ENCODE measurements at regions not wholly inside any gene's neighbourhood (a gene's known extent, or its start where the extent isn't known, plus 50 kb on each side); places are given as distances from the start of the nearest gene placed in this dataset.

DNA sequence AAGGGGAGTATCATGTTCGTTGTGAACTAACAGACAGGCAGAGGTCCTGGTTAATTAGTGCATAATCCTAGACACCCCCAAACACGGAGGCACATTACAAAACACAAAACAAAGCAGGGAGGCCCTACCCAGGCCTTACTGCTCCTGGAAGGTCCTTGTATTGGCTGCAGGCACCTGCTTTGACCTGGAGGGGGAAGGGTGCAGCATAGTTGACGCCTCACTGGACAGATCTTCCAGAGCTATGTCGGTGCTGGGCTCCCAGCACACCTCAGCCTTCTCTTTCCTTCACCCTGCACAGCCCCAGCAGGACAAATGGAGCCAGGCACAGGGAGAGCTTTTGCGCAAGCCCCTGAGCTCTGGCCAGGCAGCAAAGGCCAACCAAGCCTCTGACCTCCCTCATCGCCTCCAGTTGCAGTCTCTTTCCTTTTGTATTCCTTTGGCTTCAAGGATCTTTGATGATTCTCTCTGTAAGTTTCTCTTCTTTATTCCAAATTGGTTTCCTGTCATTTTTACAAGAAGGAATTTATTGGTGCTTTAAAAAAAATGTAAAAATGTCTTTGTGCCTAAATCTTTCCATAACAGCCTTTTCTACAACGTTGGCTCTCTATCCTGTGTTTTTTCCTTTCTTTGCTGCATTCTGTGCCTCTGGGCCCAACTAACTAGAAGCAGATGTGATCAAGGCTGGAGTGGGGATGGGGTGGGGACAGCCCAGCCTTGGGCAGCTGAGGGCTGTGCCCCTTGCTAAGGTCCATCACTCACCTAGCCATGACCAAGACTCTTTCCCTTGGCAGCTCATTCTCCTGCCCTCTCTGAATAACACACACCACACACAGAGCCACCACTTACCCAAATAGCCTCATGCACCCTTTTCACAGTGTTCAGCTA, 317.1 kb upstream of the NPVF start:
- no peak overlapping the region for H3K27ac Mint-ChIP-seq
- peaks cover 29% of the 10 kb centered on the region for H3K27me3 Mint-ChIP-seq
- DNase-seq (no peak), ATAC-seq (no peak)
- H3K9me3 Mint-ChIP-seq: no peaks in the 10 kb centered on the region
- H3K4me3 Mint-ChIP-seq: no peak overlapping the region
- H3K4me1 Mint-ChIP-seq: no peaks in the 10 kb centered on the region

DNA sequence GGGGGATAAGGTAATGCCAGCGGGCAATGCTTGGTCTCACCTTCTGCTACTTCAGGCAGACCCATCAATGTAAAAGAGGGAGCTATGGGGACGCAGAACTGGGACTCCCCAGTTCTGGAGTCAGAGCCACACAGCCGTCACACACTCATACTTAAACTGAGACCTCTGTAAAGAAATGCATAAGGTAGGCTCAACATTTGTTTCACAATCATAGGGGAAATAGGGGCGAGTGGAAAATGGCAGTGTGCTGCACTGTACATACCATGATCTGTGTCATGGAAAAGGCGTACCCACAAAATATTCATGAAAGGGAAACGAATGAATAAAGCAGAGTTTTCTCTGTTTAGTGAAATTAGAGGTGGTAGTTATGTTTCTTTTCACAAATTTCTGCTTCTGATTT, 318.0 kb upstream of the NPVF start:
- DNase-seq: no peak
- Mint-ChIP-seq H3K9me3 (no peaks in the 10 kb centered on the region), H3K4me1 (no peaks in the 10 kb centered on the region), H3K27ac (no peak overlapping the region), H3K4me3 (no peak overlapping the region), H3K27me3 (peaks cover 29% of the 10 kb centered on the region)
- ATAC-seq: no peak

DNA sequence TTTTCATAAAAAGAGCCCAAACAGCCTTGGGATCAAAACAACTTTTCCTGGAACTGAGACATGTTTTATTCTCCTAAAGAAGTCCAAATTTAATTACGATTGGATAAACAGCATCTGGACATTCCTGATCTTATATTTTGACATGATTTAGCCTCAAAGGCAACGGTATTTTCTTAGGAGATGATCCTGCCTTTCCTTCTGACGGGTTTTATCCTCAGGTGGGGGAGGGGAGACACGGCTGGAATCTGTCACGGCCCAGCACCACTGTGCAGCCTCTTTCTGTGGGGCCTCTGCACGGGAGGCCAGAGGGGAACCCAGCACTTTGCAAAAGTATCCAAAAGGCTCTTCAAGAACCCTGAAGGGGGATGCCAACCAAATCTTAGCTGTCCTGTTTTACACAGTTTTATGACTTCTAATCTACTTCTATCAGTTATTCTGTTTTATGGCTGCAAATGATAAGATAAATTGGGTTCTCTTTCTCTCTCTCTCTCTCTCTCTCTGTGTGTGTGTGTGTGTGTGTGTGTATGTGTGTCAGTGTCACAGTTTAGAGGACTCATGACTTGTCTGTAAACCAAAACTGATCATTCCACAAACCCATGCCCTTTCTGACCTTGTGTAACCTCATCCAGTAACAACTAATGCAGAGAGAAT, 321.1 kb upstream of the NPVF start:
- no peak for DNase-seq
- Mint-ChIP-seq H3K27ac (no peak overlapping the region), H3K27me3 (peaks cover 14% of the 10 kb centered on the region), H3K9me3 (no peaks in the 10 kb centered on the region), H3K4me1 (no peaks in the 10 kb centered on the region), H3K4me3 (no peak overlapping the region)
- no peak for ATAC-seq

DNA sequence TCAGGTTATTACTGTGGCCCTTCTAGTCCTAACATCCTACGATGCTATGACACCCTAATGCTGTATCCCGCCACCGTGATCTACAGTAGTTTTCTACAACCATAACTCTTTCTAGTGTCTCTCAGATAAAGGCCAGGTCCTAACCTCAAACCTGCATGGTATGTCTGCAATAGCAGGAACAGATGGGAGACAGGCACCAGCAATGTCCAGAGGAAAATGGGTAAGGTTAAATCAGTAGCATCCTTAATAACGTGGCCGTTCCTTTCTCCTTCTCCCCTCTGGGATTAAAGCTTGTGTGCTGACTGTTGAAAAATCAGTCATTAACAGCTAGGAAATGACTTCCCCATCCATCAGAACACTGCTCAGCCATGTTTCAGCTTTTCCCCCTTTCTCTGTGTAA, 321.9 kb upstream of the NPVF start:
- no peak for ATAC-seq
- no peak for DNase-seq
- Mint-ChIP-seq H3K27me3 (peaks cover 14% of the 10 kb centered on the region), H3K27ac (no peak overlapping the region), H3K4me3 (no peak overlapping the region), H3K4me1 (no peaks in the 10 kb centered on the region), H3K9me3 (no peaks in the 10 kb centered on the region)

DNA sequence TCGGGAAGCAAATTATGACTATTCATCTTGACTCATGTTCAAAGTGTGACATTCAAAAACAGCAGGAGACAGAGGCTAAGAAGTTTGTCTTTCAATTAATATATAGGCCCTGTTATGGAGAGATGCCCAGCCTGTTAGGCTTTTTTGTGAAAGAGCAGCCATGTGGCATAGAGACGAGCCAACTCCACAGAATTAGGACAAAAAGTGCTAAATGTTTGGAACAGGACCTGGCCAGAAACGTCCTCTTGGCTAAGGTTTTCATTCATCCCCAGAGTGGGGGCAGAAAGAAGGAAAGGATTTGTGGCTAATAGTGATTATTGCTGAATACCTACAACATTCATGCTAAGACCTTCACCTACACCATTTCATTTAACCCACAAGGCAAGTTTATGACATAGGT, 324.7 kb upstream of the NPVF start:
- Mint-ChIP-seq H3K4me1 (peaks cover 7% of the 10 kb centered on the region), H3K9me3 (no peaks in the 10 kb centered on the region), H3K27me3 (no peaks in the 10 kb centered on the region), H3K4me3 (no peak overlapping the region), H3K27ac (no peak overlapping the region)
- ATAC-seq: no peak
- DNase-seq: no peak

DNA sequence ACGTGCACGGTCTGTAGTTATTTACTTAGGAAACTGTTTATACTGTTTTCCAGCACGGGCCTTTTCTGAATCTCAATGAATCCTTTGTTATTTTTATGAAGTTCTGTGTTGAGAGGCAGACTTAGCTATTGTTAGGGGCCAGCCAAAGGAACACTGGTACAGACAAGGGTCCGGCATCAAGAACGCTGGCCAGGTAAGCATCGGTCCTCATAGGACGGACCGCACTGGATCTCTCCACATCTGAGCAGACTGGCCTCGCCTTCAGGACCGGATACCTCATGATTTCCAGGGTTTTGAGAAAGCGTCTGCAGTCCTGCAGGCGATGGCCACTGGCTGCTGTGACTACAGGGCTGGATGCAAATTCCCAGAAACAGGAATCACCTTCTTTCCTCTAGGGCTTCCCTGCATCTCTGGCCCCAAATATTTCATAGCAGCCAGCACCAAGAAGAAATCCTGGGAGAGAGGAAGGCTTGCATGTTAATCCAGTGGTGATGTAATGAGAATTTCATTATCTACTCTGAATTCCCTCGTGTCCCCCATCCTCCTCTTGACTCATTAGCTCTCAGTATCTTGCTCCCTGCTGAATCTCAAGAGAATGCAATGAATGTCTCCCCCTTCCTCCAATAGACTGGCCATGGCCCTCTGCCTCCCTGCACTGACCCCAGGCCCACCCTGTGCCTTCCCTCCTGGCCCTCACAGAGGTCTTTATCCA, 325.4 kb upstream of the NPVF start:
- DNase-seq (no peak), ATAC-seq (no peak)
- Mint-ChIP-seq H3K27me3 (no peaks in the 10 kb centered on the region), H3K4me1 (peaks cover 7% of the 10 kb centered on the region), H3K4me3 (no peak overlapping the region), H3K27ac (no peak overlapping the region), H3K9me3 (no peaks in the 10 kb centered on the region)

DNA sequence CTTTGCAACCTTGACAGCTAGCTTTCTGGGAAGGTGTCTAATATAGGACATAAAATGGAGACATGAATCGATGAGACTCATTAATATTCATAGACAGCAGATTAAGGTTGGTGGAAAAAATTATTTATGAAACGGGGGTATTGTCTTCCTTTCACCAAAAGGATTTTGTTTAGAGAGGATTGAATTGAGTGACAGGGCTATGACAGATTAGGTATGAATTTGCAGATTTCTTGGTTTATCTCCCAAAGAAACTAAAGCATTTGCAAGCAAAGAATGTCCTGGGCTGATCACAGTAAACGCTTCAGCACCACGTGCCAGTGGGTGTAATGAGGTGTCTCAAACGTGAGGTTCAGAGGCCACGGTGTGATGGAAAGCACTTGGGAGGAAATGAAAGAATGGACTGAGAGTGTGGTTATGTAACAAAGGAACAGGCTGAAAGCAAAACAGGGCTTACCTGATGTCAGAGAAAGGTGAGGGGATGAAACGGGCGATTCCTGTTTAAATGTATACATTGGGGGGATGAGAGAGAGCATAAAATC, 329.2 kb upstream of the NPVF start:
- no peaks in the 10 kb centered on the region for H3K27me3 Mint-ChIP-seq
- H3K4me1 Mint-ChIP-seq: peaks cover 7% of the 10 kb centered on the region
- DNase-seq: no peak
- no peak for ATAC-seq
- H3K9me3 Mint-ChIP-seq: no peaks in the 10 kb centered on the region
- no peak overlapping the region for H3K27ac Mint-ChIP-seq
- H3K4me3 Mint-ChIP-seq: no peak overlapping the region

DNA sequence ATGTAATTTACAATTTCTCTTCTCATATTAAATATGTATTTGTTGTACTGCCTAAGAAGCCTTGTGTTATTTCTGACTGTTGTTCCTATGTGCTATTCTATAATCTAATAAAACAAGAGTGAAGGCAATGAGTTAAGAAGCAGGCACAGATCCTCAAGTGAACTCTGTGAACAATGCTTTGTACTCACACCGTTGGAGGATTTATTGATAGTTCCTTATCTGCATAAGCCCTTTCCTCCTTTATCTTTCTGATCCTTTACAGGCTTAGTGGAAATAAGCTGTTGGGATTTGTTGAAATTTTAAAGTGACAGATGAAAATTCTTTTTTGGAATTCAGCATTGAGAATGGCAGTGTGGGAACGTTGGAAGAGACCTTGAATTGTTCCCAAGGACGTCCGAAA, 329.6 kb upstream of the NPVF start:
- no peaks in the 10 kb centered on the region for H3K27me3 Mint-ChIP-seq
- no peak overlapping the region for H3K4me3 Mint-ChIP-seq
- DNase-seq (no peak), ATAC-seq (no peak)
- H3K9me3 Mint-ChIP-seq: no peaks in the 10 kb centered on the region
- H3K4me1 Mint-ChIP-seq: peaks cover 7% of the 10 kb centered on the region
- H3K27ac Mint-ChIP-seq: no peak overlapping the region

DNA sequence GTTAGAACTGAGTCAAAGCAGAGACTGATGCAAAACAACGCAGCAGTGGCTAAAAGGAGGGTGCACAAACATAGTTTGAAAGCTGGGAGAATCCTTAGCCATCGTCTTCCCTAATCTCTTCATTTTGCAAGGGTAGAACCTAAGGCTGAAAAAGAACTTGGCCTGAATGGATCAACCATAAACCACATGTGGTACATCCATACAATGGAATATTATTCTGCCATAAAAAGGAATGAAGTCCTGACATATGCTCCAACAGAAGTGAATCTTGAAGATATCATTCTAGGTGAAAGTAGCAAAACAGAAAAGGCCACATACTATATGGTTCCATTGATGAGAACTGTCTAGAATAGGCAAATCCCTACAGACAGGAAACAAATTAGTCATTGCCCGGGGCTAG, 330.3 kb upstream of the NPVF start:
- Mint-ChIP-seq H3K9me3 (no peaks in the 10 kb centered on the region), H3K27ac (no peak overlapping the region), H3K4me1 (peaks cover 7% of the 10 kb centered on the region), H3K4me3 (no peak overlapping the region), H3K27me3 (no peaks in the 10 kb centered on the region)
- ATAC-seq (no peak), DNase-seq (no peak)

DNA sequence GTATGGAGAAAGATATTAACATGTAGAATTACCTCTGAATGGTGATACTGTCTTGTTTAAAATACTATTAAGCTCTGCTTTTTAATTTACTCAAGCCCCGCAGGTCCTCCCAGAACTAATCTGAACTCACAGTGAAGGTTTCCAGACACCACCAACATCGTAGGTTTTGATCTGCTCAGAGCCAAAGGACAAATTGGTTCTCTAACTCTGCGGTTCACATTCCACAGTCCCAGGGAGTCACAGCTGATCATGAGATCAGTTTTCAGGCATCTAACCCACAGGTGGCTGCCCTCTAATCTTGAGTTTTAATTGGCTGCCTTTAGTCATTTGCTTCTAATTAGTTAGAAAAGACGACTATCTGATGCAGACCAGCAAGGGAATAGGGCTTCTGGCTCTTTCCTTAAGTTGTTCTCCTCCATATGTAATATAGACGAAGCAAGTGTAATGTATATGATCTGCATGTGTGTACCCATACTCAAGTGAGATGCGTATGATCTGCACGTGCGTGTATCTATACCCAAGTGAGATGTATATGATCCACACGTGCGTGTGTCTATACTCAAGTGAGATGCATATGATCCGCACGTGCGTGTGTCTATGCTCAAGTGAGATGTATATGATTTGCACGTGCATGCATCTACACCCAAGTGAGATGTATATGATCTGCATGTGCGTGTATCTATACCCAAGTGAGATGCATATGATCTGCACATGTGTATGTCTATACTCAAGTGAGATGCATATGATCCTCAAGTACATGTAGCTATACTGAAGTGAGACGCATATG, 331.5 kb upstream of the NPVF start:
- Mint-ChIP-seq H3K4me3 (no peak overlapping the region), H3K27ac (no peak overlapping the region), H3K4me1 (peaks cover 7% of the 10 kb centered on the region), H3K27me3 (no peaks in the 10 kb centered on the region), H3K9me3 (no peaks in the 10 kb centered on the region)
- ATAC-seq (peak; percentile 22), DNase-seq (no peak)

DNA sequence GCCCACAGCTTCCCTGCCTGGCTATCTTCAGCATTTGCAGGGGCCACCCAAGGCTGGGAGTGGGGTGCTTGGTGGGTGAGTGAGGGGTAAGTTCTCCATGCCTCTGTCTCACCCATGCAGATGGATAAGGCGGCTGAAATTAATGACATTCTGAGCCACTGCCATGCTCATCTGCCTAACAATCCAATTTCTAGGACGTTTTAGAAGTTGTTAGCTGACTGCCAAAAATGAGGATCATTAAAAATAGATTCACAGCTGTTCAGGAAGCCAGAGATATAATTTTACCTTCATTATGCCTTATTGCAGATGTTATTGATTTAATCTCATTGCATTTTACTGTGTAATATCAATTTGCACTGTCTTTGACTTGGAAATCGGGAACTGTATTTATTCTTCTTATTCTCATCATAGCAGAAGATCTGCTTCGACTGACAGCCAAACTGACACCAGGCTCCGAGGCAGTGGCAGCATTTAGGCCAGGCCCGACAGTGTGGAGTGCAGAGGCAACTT, 334.4 kb upstream of the NPVF start:
- no peak for DNase-seq
- Mint-ChIP-seq H3K9me3 (no peaks in the 10 kb centered on the region), H3K4me3 (no peak overlapping the region), H3K4me1 (peaks cover 1% of the 10 kb centered on the region), H3K27me3 (no peaks in the 10 kb centered on the region), H3K27ac (no peak overlapping the region)
- ATAC-seq: peak; percentile 8

DNA sequence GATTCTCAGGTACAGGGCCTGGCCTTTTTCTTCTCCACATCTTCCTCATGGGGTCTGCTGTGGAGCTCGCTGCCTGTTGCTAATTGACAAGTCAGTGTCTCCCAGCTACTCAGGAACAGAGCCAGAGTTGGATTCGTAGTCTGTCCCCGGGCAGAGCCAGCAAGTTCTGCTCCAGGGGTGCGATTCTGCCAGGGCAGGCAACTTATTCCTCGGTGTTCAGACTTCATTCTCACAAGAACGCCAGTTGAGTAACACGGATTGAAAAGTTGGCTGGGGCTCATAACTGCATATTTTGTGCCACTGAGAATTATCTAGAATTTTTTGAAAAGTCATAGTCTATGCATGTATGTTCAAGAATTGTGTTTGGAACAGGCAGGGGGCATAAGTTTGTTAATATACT, 336.7 kb upstream of the NPVF start:
- DNase-seq: no peak
- H3K4me1 Mint-ChIP-seq: peaks cover 4% of the 10 kb centered on the region
- H3K4me3 Mint-ChIP-seq: no peak overlapping the region

DNA sequence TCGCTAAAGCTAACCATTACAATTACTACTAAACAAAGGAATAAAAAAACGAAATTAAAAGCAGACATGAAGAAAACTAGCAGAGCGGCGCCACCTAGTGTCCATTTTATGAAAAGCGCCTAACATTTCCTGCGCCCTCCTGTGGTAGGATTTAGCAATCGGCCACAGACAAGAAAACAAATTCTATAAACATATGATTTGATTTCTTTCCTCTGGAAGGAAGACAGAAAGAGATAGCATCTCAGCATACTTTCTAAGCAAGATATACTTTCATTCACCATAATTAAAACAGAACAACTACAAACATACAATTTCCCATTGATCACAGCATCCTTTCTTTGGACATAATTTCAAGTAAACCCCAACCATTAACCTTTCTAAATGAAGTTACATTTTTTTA, 337.7 kb upstream of the NPVF start:
- H3K27me3 Mint-ChIP-seq: no peaks in the 10 kb centered on the region
- H3K4me3 Mint-ChIP-seq: peak overlapping the region in 1 of 2 donors; percentile 42
- H3K9me3 Mint-ChIP-seq: no peaks in the 10 kb centered on the region
- H3K4me1 Mint-ChIP-seq: peaks cover 4% of the 10 kb centered on the region
- H3K27ac Mint-ChIP-seq: no peak overlapping the region
- ATAC-seq: no peak
- DNase-seq: peak; percentile 55 to 60

More for the DNA sequence above, 336.7 kb upstream of the NPVF start:
- Mint-ChIP-seq H3K9me3 (no peaks in the 10 kb centered on the region), H3K27ac (no peak overlapping the region), H3K27me3 (no peaks in the 10 kb centered on the region)
- ATAC-seq: peak; percentile 6

DNA sequence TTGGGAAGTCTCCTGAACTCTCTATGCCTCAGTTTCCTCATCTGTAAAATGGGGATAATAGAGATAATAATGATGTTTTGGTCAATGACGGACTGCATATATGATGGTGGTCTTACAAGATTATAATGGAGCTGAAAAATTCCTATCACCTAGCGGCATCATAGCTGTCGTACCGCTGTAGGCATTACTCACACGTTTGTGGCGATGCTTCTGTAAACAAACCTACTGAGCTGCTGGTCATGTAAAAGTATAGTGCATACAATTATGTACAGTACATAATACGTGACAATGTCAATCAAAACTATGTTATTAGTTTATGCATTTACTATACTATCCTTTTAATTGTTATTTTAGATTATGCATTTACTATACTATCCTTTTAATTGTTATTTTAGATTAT, 339.1 kb upstream of the NPVF start:
- H3K27ac Mint-ChIP-seq: no peak overlapping the region
- H3K4me3 Mint-ChIP-seq: no peak overlapping the region
- no peaks in the 10 kb centered on the region for H3K9me3 Mint-ChIP-seq
- H3K27me3 Mint-ChIP-seq: no peaks in the 10 kb centered on the region
- no peak for ATAC-seq
- no peak for DNase-seq
- peaks cover 4% of the 10 kb centered on the region for H3K4me1 Mint-ChIP-seq

DNA sequence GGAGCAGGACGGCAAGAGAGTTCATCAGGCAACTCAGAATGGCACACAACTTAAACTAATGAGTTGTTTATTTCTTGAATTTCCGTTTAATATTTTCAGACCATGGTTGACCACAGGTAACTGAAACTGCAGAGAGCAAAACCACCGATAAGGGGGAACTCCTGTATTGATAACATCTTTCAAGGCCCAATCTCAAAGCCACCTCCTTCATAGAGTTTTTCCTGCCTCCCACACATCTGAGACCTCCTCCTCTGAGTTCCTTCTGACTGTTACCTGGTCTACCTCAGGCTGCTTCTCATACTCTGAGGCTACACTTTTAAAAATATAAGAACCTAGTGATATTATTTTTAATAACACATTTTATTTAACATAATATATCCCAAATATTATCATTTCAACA, 341.5 kb upstream of the NPVF start:
- Mint-ChIP-seq H3K27me3 (no peaks in the 10 kb centered on the region), H3K4me1 (peaks cover 4% of the 10 kb centered on the region), H3K27ac (no peak overlapping the region), H3K4me3 (no peak overlapping the region), H3K9me3 (no peaks in the 10 kb centered on the region)
- no peak for ATAC-seq
- DNase-seq: no peak
